H1 (cell line): ENCODE measurements at regions not wholly inside any gene's neighbourhood (a gene's known extent, or its start where the extent isn't known, plus 50 kb on each side); places are given as distances from the start of the nearest gene placed in this dataset.

Source experiments
- CTCF ChIA-PET: fragments of 300-600 bp; sonication (Branson Sonifier 250); formaldehyde crosslinking; loops from one replicate; lab custom pipeline; 2021; ENCODE audit not compliant: partially characterized antibody; lab: Charles Lee
- POLR2A ChIA-PET: fragments of 300-600 bp; sonication (Branson Sonifier 250); formaldehyde crosslinking; loops from one replicate; lab custom pipeline; 2021; ENCODE audit warnings: inconsistent platforms; ENCODE audit not compliant: partially characterized antibody; lab: Charles Lee
- DNase-seq, 2 experiments: peaks; one replicate each; pipeline versions ENCODE4 v3.0.0 to v3.0.0-alpha.2; 2010 to 2022; ENCODE audit warnings: low spot score in 2 of 2, low read depth in 1 of 2, mixed read lengths in 1 of 2
- FAIRE-seq: peaks from 2 replicates; lab custom pipeline; 2011; peaks lifted over from hg19 to GRCh38; lab: Jason Lieb, UNC
- H2AFZ ChIP-seq: 2 replicates; pipeline ENCODE4 v1.8.1; 2012; ENCODE audit warnings: low read length, inconsistent platforms
- H2AK5ac ChIP-seq: 2 replicates; pipeline ENCODE4 v1.6.1; 2013; ENCODE audit warnings: low read depth, low read length
- H2BK120ac ChIP-seq: replicated peaks from 2 replicates; pipeline ENCODE3; 2013; ENCODE audit warnings: low read depth, low read length, inconsistent platforms
- H2BK12ac ChIP-seq: 2 replicates; pipeline ENCODE4 v1.6.1; 2013; ENCODE audit warnings: low read depth, low read length
- H2BK15ac ChIP-seq: 2 replicates; pipeline ENCODE4 v1.6.1; 2013; ENCODE audit warnings: low read length
- H2BK20ac ChIP-seq: 2 replicates; pipeline ENCODE4 v1.6.1; 2013; ENCODE audit warnings: low read length
- H2BK5ac ChIP-seq: 2 replicates; pipeline ENCODE4 v1.6.1; 2013; ENCODE audit warnings: low read depth, low read length
- H3K14ac ChIP-seq: 2 replicates; pipeline ENCODE4 v1.6.1; 2013; ENCODE audit warnings: inconsistent platforms; ENCODE audit not compliant: insufficient read length
- H3K18ac ChIP-seq: 2 replicates; pipeline ENCODE4 v1.6.1; 2013; ENCODE audit warnings: low read length; ENCODE audit errors: extremely low read depth
- H3K23ac ChIP-seq: 2 replicates; pipeline ENCODE4 v1.6.1; 2013; ENCODE audit warnings: inconsistent platforms; ENCODE audit not compliant: insufficient read length
- H3K23me2 ChIP-seq: 2 replicates; pipeline ENCODE4 v1.6.1; 2013; ENCODE audit warnings: low read depth, low read length
- H3K27ac ChIP-seq: 2 replicates; pipeline ENCODE4 v1.6.1; 2011; ENCODE audit warnings: low read depth, low read length, inconsistent platforms
- H3K27me3 ChIP-seq, 4 experiments: replicated peaks in 1 of 4; 1 replicate in 1 of 4; 2 replicates in 3 of 4; pipeline versions ENCODE4 v1.6.1 to v1.8.1; 2011 to 2013; ENCODE audit warnings: low read length in 3 of 4, mild to moderate bottlenecking in 3 of 4, inconsistent platforms in 2 of 4, mixed read lengths in 2 of 4, moderate library complexity in 1 of 4; ENCODE audit not compliant: control insufficient read depth in 3 of 4, insufficient read depth in 3 of 4; ENCODE audit errors: extremely low read depth in 1 of 4
- H3K36me3 ChIP-seq, 4 experiments: 2 replicates each; pipeline versions ENCODE4 v1.6.1 to v1.8.1; 2011 to 2013; ENCODE audit warnings: mild to moderate bottlenecking in 4 of 4, low read length in 3 of 4, moderate library complexity in 2 of 4, control low read depth in 1 of 4, inconsistent platforms in 1 of 4; ENCODE audit not compliant: insufficient read depth in 4 of 4, control insufficient read depth in 2 of 4
- H3K4ac ChIP-seq: replicated peaks from 2 replicates; pipeline ENCODE3; 2013; ENCODE audit warnings: low read length, low read depth, mixed read lengths, inconsistent platforms; ENCODE audit not compliant: insufficient read length
- H3K4me1 ChIP-seq, 4 experiments: replicated peaks in 1 of 4; 1 replicate in 1 of 4; 2 replicates in 3 of 4; pipeline versions ENCODE4 v1.6.1 to v1.8.1; 2011 to 2013; ENCODE audit warnings: low read length in 3 of 4, inconsistent platforms in 2 of 4, mixed read lengths in 1 of 4; ENCODE audit not compliant: insufficient read depth in 4 of 4, control insufficient read depth in 3 of 4
- H3K4me2 ChIP-seq, 2 experiments: 2 replicates each; pipeline versions ENCODE4 v1.6.1 to v1.8.1; 2011 to 2013; ENCODE audit warnings: low read depth in 2 of 2, low read length in 2 of 2, control low read depth in 1 of 2, inconsistent platforms in 1 of 2, mild to moderate bottlenecking in 1 of 2; ENCODE audit not compliant: insufficient read depth in 1 of 2
- H3K4me3 ChIP-seq, 4 experiments: fragments of 200-600, 300-600 bp in 1 of 4; sonication (generic), shearing (Covaris generic), sonication (Bioruptor Twin) in 1 of 4; 2 replicates each; pipeline versions ENCODE4 v1.5.1 to v1.8.1; 2011 to 2016; ENCODE audit warnings: low read length in 4 of 4, low read depth in 3 of 4, control low read depth in 2 of 4, inconsistent platforms in 2 of 4, mild to moderate bottlenecking in 2 of 4, mixed read lengths in 1 of 4, moderate library complexity in 1 of 4; ENCODE audit not compliant: insufficient read depth in 2 of 4; ENCODE audit errors: extremely low read depth in 1 of 4
- H3K56ac ChIP-seq: replicated peaks from 2 replicates; pipeline ENCODE3; 2013; ENCODE audit warnings: low read depth, mild to moderate bottlenecking, mixed read lengths, low read length, inconsistent platforms; ENCODE audit not compliant: insufficient read length
- H3K79me1 ChIP-seq: 2 replicates; pipeline ENCODE4 v1.6.1; 2013; ENCODE audit warnings: low read depth, low read length, control low read depth
- H3K79me2 ChIP-seq, 2 experiments: 2 replicates each; pipeline versions ENCODE4 v1.6.1 to v1.8.1; 2012 to 2013; ENCODE audit warnings: low read length in 2 of 2, mild to moderate bottlenecking in 2 of 2, inconsistent platforms in 1 of 2; ENCODE audit not compliant: insufficient read depth in 2 of 2, control insufficient read depth in 1 of 2
- H3K9ac ChIP-seq, 4 experiments: replicated peaks in 1 of 4; 1 replicate in 1 of 4; 2 replicates in 3 of 4; pipeline versions ENCODE4 v1.6.1 to v1.8.1; 2011 to 2013; ENCODE audit warnings: low read depth in 3 of 4, low read length in 3 of 4, control low read depth in 2 of 4, mild to moderate bottlenecking in 2 of 4, moderate library complexity in 2 of 4, inconsistent platforms in 1 of 4; ENCODE audit errors: extremely low read depth in 1 of 4
- H3K9me3 ChIP-seq, 2 experiments: 2 replicates each; pipeline versions ENCODE4 v1.6.1 to v1.8.1; 2012 to 2013; ENCODE audit warnings: mild to moderate bottlenecking in 2 of 2, moderate library complexity in 2 of 2, control low read depth in 1 of 2, inconsistent platforms in 1 of 2, low read depth in 1 of 2, low read length in 1 of 2, mixed read lengths in 1 of 2; ENCODE audit not compliant: insufficient read depth in 2 of 2
- H4K20me1 ChIP-seq, 2 experiments: replicated peaks in 1 of 2; 2 replicates each; pipeline versions ENCODE3 to v1.8.1; 2011 to 2013; ENCODE audit warnings: inconsistent platforms in 2 of 2, low read length in 2 of 2, mild to moderate bottlenecking in 1 of 2; ENCODE audit not compliant: insufficient read depth in 2 of 2, control insufficient read depth in 1 of 2
- H4K5ac ChIP-seq: 2 replicates; pipeline ENCODE4 v1.6.1; 2013; ENCODE audit warnings: low read length, low read depth, mixed read lengths, inconsistent platforms; ENCODE audit not compliant: insufficient read length
- H4K8ac ChIP-seq: 2 replicates; pipeline ENCODE4 v1.8.0; 2013; ENCODE audit warnings: mild to moderate bottlenecking, moderate library complexity, low read length, inconsistent platforms; ENCODE audit not compliant: insufficient read depth; ENCODE audit errors: extremely low read depth
- H4K91ac ChIP-seq: replicated peaks from 2 replicates; pipeline ENCODE3; 2013; ENCODE audit warnings: low read length, mixed read lengths, inconsistent platforms; ENCODE audit not compliant: insufficient read length
- JUND ChIP-seq: IDR thresholded peaks from 2 replicates; pipeline ENCODE4 v1.6.1; 2011; ENCODE audit warnings: mild to moderate bottlenecking, improper control_type of control experiment, low read length
- POU5F1 ChIP-seq: IDR thresholded peaks from 2 replicates; pipeline ENCODE4 v1.6.1; 2011; ENCODE audit warnings: low read depth, mild to moderate bottlenecking, low read length, moderate library complexity
- ZNF274 ChIP-seq: IDR thresholded peaks from 2 replicates; pipeline ENCODE4 v1.7.0; 2012; ENCODE audit warnings: low read length, borderline replicate concordance; ENCODE audit errors: extremely low read depth
- WGBS, 2 experiments: shearing (Covaris generic) in 1 of 2; methylation state at CpG; one replicate each; pipeline versions ENCODE4 v1.1.6 to v1.1.7; 2013 to 2015; ENCODE audit warnings: low lambda C conversion rate in 2 of 2, mixed read lengths in 2 of 2, inconsistent platforms in 1 of 2, low coverage in 1 of 2, missing lambda C conversion rate in 1 of 2; ENCODE audit not compliant: insufficient replicate concordance in 2 of 2, insufficient coverage in 1 of 2, insufficient read length in 1 of 2; ENCODE audit errors: extremely low coverage in 1 of 2, missing lambda C conversion rate in 1 of 2; 5-methylcytosine and 5-hydroxymethylcytosine counted together
- TF ChIP-seq, protein P1 (sequence below): IDR thresholded peaks from 2 replicates; pipeline ENCODE4 v1.6.1; 2011; ENCODE audit warnings: low read length, improper control_type of control experiment
- TF ChIP-seq, protein P2 (sequence below): IDR thresholded peaks from 2 replicates; pipeline ENCODE4 v1.6.1; 2012; ENCODE audit warnings: low read length, inconsistent platforms

DNA sequence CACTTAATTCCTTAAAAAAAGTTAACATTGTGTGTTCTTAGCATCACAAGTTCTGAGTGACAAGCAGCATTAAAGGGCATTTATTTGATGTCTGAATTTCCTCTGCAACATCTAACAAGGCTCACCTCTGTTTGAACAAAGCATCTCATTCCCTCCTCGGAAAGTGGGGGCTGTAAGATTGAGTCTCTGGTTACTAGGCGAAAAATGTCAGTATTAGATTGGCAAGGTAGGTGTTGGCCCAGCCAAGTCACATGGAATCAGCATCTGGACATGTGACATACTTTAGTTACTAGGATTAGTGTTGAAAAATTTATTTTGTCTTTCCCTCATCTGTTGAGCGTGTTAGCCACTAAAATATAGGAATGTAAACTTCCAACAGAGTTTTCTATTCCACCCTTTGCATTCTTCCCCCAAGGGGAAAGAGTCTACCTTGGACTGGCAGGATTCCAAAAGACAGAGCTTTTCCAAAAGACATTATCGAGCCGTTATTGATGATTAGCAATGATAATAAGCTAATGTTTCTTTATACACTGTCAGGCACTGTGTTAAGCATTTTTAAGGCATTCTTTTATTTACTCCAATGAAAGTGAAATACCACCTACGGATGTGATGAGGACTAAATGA, 194.9 kb upstream of the BTG1 start:
- no peak overlapping the region for H2AFZ ChIP-seq

More for the DNA sequence above, 194.9 kb upstream of the BTG1 start:
- Histone ChIP-seq H2BK12ac (no peak overlapping the region), H3K4me3 (no peak overlapping the region), H4K20me1 (no peaks in the 10 kb centered on the region), H3K27ac (no peak overlapping the region), H3K4me2 (no peak overlapping the region), H3K9me3 (peaks cover 0 to 2% of the 10 kb centered on the region in 2 experiments; a peak in 1 of 4 replicates), H3K79me1 (no peaks in the 10 kb centered on the region), H3K56ac (no peak overlapping the region), H2BK5ac (no peak overlapping the region), H2BK15ac (no peak overlapping the region), H3K14ac (no peak overlapping the region), H3K27me3 (no peaks in the 10 kb centered on the region), H3K23ac (no peak overlapping the region), H3K4me1 (no peaks in the 10 kb centered on the region), H2BK120ac (no peak overlapping the region), H2AK5ac (no peak overlapping the region), H3K18ac (no peak overlapping the region), H3K23me2 (no peaks in the 10 kb centered on the region), H2BK20ac (no peak overlapping the region), H4K5ac (no peak overlapping the region), H3K36me3 (no peaks in the 10 kb centered on the region), H3K79me2 (no peaks in the 10 kb centered on the region), H4K8ac (no peak overlapping the region), H3K9ac (no peak overlapping the region), H4K91ac (no peak overlapping the region), H3K4ac (no peak overlapping the region)
- no peak for TF ChIP-seq JUND
- TF ChIP-seq, protein P1, sequence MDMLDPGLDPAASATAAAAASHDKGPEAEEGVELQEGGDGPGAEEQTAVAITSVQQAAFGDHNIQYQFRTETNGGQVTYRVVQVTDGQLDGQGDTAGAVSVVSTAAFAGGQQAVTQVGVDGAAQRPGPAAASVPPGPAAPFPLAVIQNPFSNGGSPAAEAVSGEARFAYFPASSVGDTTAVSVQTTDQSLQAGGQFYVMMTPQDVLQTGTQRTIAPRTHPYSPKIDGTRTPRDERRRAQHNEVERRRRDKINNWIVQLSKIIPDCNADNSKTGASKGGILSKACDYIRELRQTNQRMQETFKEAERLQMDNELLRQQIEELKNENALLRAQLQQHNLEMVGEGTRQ = no peak
- TF ChIP-seq POU5F1 = no peak
- TF ChIP-seq, protein P2, sequence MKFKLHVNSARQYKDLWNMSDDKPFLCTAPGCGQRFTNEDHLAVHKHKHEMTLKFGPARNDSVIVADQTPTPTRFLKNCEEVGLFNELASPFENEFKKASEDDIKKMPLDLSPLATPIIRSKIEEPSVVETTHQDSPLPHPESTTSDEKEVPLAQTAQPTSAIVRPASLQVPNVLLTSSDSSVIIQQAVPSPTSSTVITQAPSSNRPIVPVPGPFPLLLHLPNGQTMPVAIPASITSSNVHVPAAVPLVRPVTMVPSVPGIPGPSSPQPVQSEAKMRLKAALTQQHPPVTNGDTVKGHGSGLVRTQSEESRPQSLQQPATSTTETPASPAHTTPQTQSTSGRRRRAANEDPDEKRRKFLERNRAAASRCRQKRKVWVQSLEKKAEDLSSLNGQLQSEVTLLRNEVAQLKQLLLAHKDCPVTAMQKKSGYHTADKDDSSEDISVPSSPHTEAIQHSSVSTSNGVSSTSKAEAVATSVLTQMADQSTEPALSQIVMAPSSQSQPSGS = no peak
- TF ChIP-seq ZNF274 = no peak
- CTCF ChIA-PET = no interaction called here
- DNase-seq (no peak), FAIRE-seq (no peak)
- POLR2A ChIA-PET = no interaction called here
- 89% methylated on average over 6 of the region's 6 CpGs; no CpG with 5 or more reads in 1 of the 2 experiments for WGBS, 2 experiments
